GM19372 (cell line): ENCODE measurements at regions not wholly inside any gene's neighbourhood (a gene's known extent, or its start where the extent isn't known, plus 50 kb on each side); places are given as distances from the start of the nearest gene placed in this dataset.

Experiments used
- ATAC-seq: cut with Tn5 transposase; IDR thresholded peaks from one replicate; pipeline ENCODE4 v1.9.1; 2021; ENCODE audit warnings: mild to moderate bottlenecking, low read depth, moderate library complexity; ENCODE audit not compliant: unreplicated experiment

- peak; percentile 61 for ATAC-seq
Measured at GRCh38 chr12:24127919-24128721, 178.7 kb upstream of the SOX5 start.

GRCh38 chr12:24125280-24125679 is 175.8 kb upstream of the SOX5 start:
- no peak for ATAC-seq

- ATAC-seq = no peak
Measured at GRCh38 chr12:24121911-24122310, 172.4 kb upstream of the SOX5 start.

- ATAC-seq = no peak
Measured at GRCh38 chr12:24118668-24119067, 169.2 kb upstream of the SOX5 start.

- no peak for ATAC-seq
Measured at GRCh38 chr12:24116548-24116947, 167.1 kb upstream of the SOX5 start.

- no peak for ATAC-seq
Measured at GRCh38 chr12:24113701-24114100, 164.2 kb upstream of the SOX5 start.

- no peak for ATAC-seq
Measured at GRCh38 chr12:24111616-24112015, 162.1 kb upstream of the SOX5 start.

- ATAC-seq = no peak
Measured at GRCh38 chr12:24111086-24111485, 161.6 kb upstream of the SOX5 start.

- peak; percentile 83 for ATAC-seq
Measured at GRCh38 chr12:24109381-24110039, 160.0 kb upstream of the SOX5 start.

- ATAC-seq = no peak
Measured at GRCh38 chr12:24102676-24103075, 153.2 kb upstream of the SOX5 start.

- no peak for ATAC-seq
Measured at GRCh38 chr12:24099576-24099975, 150.1 kb upstream of the SOX5 start.

- no peak for ATAC-seq
Measured at GRCh38 chr12:24095245-24095644, 145.8 kb upstream of the SOX5 start.

GRCh38 chr12:24089510-24089890 is 140.0 kb upstream of the SOX5 start:
- no peak for ATAC-seq

GRCh38 chr12:24088751-24089509 is 139.5 kb upstream of the SOX5 start:
- no peak for ATAC-seq

- ATAC-seq = no peak
Measured at GRCh38 chr12:24087294-24087693, 137.8 kb upstream of the SOX5 start.

GRCh38 chr12:24084800-24085199 is 135.3 kb upstream of the SOX5 start:
- ATAC-seq = no peak

- ATAC-seq = no peak
Measured at GRCh38 chr12:24083838-24084237, 134.4 kb upstream of the SOX5 start.

- ATAC-seq = no peak
Measured at GRCh38 chr12:24081606-24082005, 132.1 kb upstream of the SOX5 start.

- ATAC-seq = no peak
Measured at GRCh38 chr12:24081092-24081529, 131.6 kb upstream of the SOX5 start.

GRCh38 chr12:24080465-24080864 is 131.0 kb upstream of the SOX5 start:
- ATAC-seq = no peak

- ATAC-seq = no peak
Measured at GRCh38 chr12:24079083-24079482, 129.6 kb upstream of the SOX5 start.
